ENCODE measurements at regions not wholly inside any gene's neighbourhood (a gene's known extent, or its start where the extent isn't known, plus 50 kb on each side); places are given as distances from the start of the nearest gene placed in this dataset.

GRCh38 chr1:173275496-173275895 is 68.4 kb upstream of the TNFSF4 start:
- no peak for TF ChIP-seq CTCF (IDR thresholded peaks at IDR 0.05; ENCODE audit: partially characterized antibody, unreplicated experiment)
- no peaks in the 10 kb centered on the region for H3K27me3 Mint-ChIP-seq (ENCODE audit: unreplicated experiment)
- no peak for DNase-seq
- no peaks in the 10 kb centered on the region for H3K36me3 Mint-ChIP-seq (ENCODE audit: unreplicated experiment)
- H3K9me3 Mint-ChIP-seq (ENCODE audit: unreplicated experiment): no peaks in the 10 kb centered on the region
- H3K4me1 Mint-ChIP-seq (ENCODE audit: low read depth, unreplicated experiment): no peaks in the 10 kb centered on the region
- H3K27ac Mint-ChIP-seq (ENCODE audit: unreplicated experiment): no peak overlapping the region
- no peak overlapping the region for H3K4me3 Mint-ChIP-seq (ENCODE audit: unreplicated experiment)

GRCh38 chr1:173276922-173277800 is 70.0 kb upstream of the TNFSF4 start:
- Mint-ChIP-seq H3K36me3 (ENCODE audit: unreplicated experiment) (no peaks in the 10 kb centered on the region), H3K27ac (ENCODE audit: unreplicated experiment) (no peak overlapping the region)

GRCh38 chr1:173280899-173281660 is 73.9 kb upstream of the TNFSF4 start:
- no peak overlapping the region for H3K4me3 Mint-ChIP-seq (ENCODE audit: unreplicated experiment)
- no peak for TF ChIP-seq CTCF (IDR thresholded peaks at IDR 0.05; ENCODE audit: partially characterized antibody, unreplicated experiment)
- H3K4me1 Mint-ChIP-seq (ENCODE audit: low read depth, unreplicated experiment): no peaks in the 10 kb centered on the region
- H3K9me3 Mint-ChIP-seq (ENCODE audit: unreplicated experiment): no peaks in the 10 kb centered on the region
- no peaks in the 10 kb centered on the region for H3K27me3 Mint-ChIP-seq (ENCODE audit: unreplicated experiment)
- H3K27ac Mint-ChIP-seq (ENCODE audit: unreplicated experiment): no peak overlapping the region
- no peaks in the 10 kb centered on the region for H3K36me3 Mint-ChIP-seq (ENCODE audit: unreplicated experiment)
- DNase-seq: no peak

More at GRCh38 chr1:173276922-173277800, 70.0 kb upstream of the TNFSF4 start:
- TF ChIP-seq CTCF (IDR thresholded peaks at IDR 0.05; ENCODE audit: partially characterized antibody, unreplicated experiment): no peak
- H3K27me3 Mint-ChIP-seq (ENCODE audit: unreplicated experiment): no peaks in the 10 kb centered on the region
- no peaks in the 10 kb centered on the region for H3K4me1 Mint-ChIP-seq (ENCODE audit: low read depth, unreplicated experiment)
- no peaks in the 10 kb centered on the region for H3K9me3 Mint-ChIP-seq (ENCODE audit: unreplicated experiment)
- no peak for DNase-seq
- no peak overlapping the region for H3K4me3 Mint-ChIP-seq (ENCODE audit: unreplicated experiment)

- no peaks in the 10 kb centered on the region for H3K9me3 Mint-ChIP-seq (ENCODE audit: unreplicated experiment)
- H3K4me3 Mint-ChIP-seq (ENCODE audit: unreplicated experiment): no peak overlapping the region
- H3K36me3 Mint-ChIP-seq (ENCODE audit: unreplicated experiment): no peaks in the 10 kb centered on the region
- TF ChIP-seq CTCF (IDR thresholded peaks at IDR 0.05; ENCODE audit: partially characterized antibody, unreplicated experiment): no peak
- H3K27ac Mint-ChIP-seq (ENCODE audit: unreplicated experiment): no peak overlapping the region
- H3K4me1 Mint-ChIP-seq (ENCODE audit: low read depth, unreplicated experiment): no peaks in the 10 kb centered on the region
- DNase-seq: no peak
- H3K27me3 Mint-ChIP-seq (ENCODE audit: unreplicated experiment): no peaks in the 10 kb centered on the region
Observed at GRCh38 chr1:173285048-173285447, 77.9 kb upstream of the TNFSF4 start.

- Mint-ChIP-seq H3K4me3 (ENCODE audit: unreplicated experiment) (no peak overlapping the region), H3K27ac (ENCODE audit: unreplicated experiment) (no peak overlapping the region), H3K9me3 (ENCODE audit: unreplicated experiment) (no peaks in the 10 kb centered on the region), H3K27me3 (ENCODE audit: unreplicated experiment) (no peaks in the 10 kb centered on the region), H3K36me3 (ENCODE audit: unreplicated experiment) (no peaks in the 10 kb centered on the region), H3K4me1 (ENCODE audit: low read depth, unreplicated experiment) (no peaks in the 10 kb centered on the region)
- TF ChIP-seq CTCF (IDR thresholded peaks at IDR 0.05; ENCODE audit: partially characterized antibody, unreplicated experiment): no peak
- DNase-seq: no peak
Observed at GRCh38 chr1:173287785-173288184, 80.7 kb upstream of the TNFSF4 start.
